ENCODE measurements at regions not wholly inside any gene's neighbourhood (a gene's known extent, or its start where the extent isn't known, plus 50 kb on each side); places are given as distances from the start of the nearest gene placed in this dataset.

DNA sequence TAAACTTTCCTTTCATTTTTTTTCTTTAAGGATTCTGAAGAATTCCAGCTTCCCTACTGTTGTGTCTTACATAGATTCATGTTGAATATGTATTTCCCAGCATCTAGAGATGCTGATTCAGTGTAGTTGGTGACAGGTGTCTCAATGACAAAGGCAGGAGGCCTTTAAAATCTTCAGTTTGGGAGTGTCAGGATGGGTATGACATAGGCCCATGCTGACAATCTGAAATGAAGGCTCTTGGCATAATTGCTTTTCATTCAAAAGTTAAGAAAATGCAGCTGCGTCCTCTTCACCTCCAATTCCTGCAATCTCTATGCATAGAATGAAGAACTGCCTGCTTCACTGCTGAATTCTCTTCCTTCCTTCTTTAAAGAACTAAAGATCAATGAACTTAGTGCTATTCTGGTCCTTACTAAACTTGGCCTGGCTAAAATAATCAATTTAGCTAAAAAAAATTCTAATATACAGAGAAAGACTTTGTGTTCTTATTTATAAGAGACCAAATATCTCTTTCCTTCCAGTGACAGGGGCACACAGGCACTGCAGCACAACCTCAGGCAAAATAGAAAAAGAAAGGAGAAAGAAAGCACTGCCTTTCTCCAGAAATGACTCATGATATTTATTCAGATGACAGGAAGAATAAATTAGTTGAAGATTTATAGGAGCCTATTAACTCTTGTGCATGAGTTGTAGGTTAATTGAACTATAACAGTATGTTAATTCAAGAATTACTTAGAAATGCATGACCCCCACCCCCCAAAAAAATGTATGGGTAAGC lies 152.6 kb upstream of the GBE1 start:
- DNase-seq = no peak
- TF ChIP-seq, protein P1, sequence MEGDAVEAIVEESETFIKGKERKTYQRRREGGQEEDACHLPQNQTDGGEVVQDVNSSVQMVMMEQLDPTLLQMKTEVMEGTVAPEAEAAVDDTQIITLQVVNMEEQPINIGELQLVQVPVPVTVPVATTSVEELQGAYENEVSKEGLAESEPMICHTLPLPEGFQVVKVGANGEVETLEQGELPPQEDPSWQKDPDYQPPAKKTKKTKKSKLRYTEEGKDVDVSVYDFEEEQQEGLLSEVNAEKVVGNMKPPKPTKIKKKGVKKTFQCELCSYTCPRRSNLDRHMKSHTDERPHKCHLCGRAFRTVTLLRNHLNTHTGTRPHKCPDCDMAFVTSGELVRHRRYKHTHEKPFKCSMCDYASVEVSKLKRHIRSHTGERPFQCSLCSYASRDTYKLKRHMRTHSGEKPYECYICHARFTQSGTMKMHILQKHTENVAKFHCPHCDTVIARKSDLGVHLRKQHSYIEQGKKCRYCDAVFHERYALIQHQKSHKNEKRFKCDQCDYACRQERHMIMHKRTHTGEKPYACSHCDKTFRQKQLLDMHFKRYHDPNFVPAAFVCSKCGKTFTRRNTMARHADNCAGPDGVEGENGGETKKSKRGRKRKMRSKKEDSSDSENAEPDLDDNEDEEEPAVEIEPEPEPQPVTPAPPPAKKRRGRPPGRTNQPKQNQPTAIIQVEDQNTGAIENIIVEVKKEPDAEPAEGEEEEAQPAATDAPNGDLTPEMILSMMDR (IDR thresholded peaks at IDR 0.05) = no peak
- no peaks in the 10 kb centered on the region for H3K9me3 ChIP-seq
- H3K4me1 ChIP-seq = no peaks in the 10 kb centered on the region
- no peak overlapping the region for H3K27ac ChIP-seq
- no peaks in the 10 kb centered on the region for H3K36me3 ChIP-seq
- H3K4me3 ChIP-seq = no peak overlapping the region
- no peak for ATAC-seq
- peaks cover 2% of the 10 kb centered on the region for H3K27me3 ChIP-seq
- intact Hi-C loops (cut with DNase I) = no loop called here

- no peak overlapping the region for H3K4me3 ChIP-seq
- DNase-seq (no peak), ATAC-seq (no peak)
- no peak overlapping the region for H3K27ac ChIP-seq
- no peaks in the 10 kb centered on the region for H3K9me3 ChIP-seq
- intact Hi-C loops (cut with DNase I) = no loop called here
- H3K27me3 ChIP-seq = no peaks in the 10 kb centered on the region
- no peaks in the 10 kb centered on the region for H3K36me3 ChIP-seq
- no peaks in the 10 kb centered on the region for H3K4me1 ChIP-seq
- TF ChIP-seq, protein P1 (IDR thresholded peaks at IDR 0.05) = no peak
These were observed 149.8 kb upstream of the GBE1 start for GRCh38 chr3:81911221-81911620.

DNA sequence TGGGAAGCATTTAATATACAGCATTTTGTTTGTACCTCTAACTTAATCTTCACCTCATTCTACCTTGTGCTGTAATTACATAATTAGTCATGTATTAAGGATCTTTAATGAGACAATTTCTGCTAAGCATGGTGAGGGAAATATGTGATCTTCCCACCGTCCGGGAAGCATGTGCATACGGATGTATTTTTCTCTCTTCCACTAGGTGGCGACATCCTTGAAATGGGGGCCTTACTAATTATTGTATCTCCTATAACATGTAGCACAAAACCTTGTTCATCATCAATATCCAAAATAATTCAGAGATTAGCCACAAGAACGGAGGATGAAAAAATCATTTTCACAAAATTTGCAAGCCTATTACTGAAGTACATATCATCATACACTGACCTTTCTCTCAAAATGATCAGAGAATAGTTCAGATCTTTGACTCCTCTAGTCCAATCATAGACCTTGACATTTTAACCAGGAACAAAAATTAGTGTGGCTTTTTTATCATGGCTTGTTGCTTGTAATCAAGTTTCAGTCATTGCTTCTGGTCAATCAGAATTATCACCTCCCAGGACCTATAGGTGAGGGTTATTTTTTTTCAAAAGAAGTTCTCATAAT lies 148.9 kb upstream of the GBE1 start:
- DNase-seq = no peak
- intact Hi-C loops (cut with DNase I) = no loop called here
- H3K27me3 ChIP-seq = no peaks in the 10 kb centered on the region
- H3K36me3 ChIP-seq = no peaks in the 10 kb centered on the region
- no peak overlapping the region for H3K4me3 ChIP-seq
- H3K27ac ChIP-seq = no peak overlapping the region
- peak; percentile 64 for ATAC-seq
- no peaks in the 10 kb centered on the region for H3K9me3 ChIP-seq
- TF ChIP-seq, protein P1 (IDR thresholded peaks at IDR 0.05) = peak; percentile 82
- no peaks in the 10 kb centered on the region for H3K4me1 ChIP-seq

GRCh38 chr3:81909796-81910195 lies 148.4 kb upstream of the GBE1 start:
- TF ChIP-seq, protein P1 (IDR thresholded peaks at IDR 0.05) = no peak
- no peaks in the 10 kb centered on the region for H3K9me3 ChIP-seq
- H3K27me3 ChIP-seq = no peaks in the 10 kb centered on the region
- H3K4me1 ChIP-seq = no peaks in the 10 kb centered on the region
- no peaks in the 10 kb centered on the region for H3K36me3 ChIP-seq
- intact Hi-C loops (cut with DNase I) = no loop called here
- DNase-seq (no peak), ATAC-seq (no peak)
- no peak overlapping the region for H3K4me3 ChIP-seq
- no peak overlapping the region for H3K27ac ChIP-seq

- Histone ChIP-seq H3K4me1 (no peaks in the 10 kb centered on the region), H3K36me3 (no peaks in the 10 kb centered on the region), H3K27me3 (no peaks in the 10 kb centered on the region), H3K27ac (no peak overlapping the region), H3K4me3 (no peak overlapping the region), H3K9me3 (no peaks in the 10 kb centered on the region)
- intact Hi-C loops (cut with DNase I) = no loop called here
- no peak for DNase-seq
- ATAC-seq = no peak
- TF ChIP-seq, protein P1 (IDR thresholded peaks at IDR 0.05) = no peak
These were observed 147.1 kb upstream of the GBE1 start for GRCh38 chr3:81908561-81908960.
